ENCODE measurements at regions not wholly inside any gene's neighbourhood (a gene's known extent, or its start where the extent isn't known, plus 50 kb on each side); places are given as distances from the start of the nearest gene placed in this dataset.

GRCh38 chr4:33696586-33696985 is 2547.7 kb downstream of the ARAP2 start:
- TF ChIP-seq POLR2A (IDR thresholded peaks at IDR 0.05; ENCODE audit: low read depth): no peak
- no peak for TF ChIP-seq CTCF (IDR thresholded peaks at IDR 0.05)
- TF ChIP-seq EP300 (IDR thresholded peaks at IDR 0.05): no peak
- TF ChIP-seq POLR2AphosphoS5 (IDR thresholded peaks at IDR 0.05): no peak
